HG02981 (cell line): ENCODE measurements at regions not wholly inside any gene's neighbourhood (a gene's known extent, or its start where the extent isn't known, plus 50 kb on each side); places are given as distances from the start of the nearest gene placed in this dataset.
"Not testable (repeated sequence)": the region's sequence is repeated elsewhere in the genome, so short reads cannot be mapped to it uniquely, and the experiment has no call there.

Experiments
- ATAC-seq: cut with Tn5 transposase; IDR thresholded peaks from one replicate; pipeline ENCODE4 v1.9.1; 2021; ENCODE audit warnings: mild to moderate bottlenecking, moderate library complexity; ENCODE audit not compliant: unreplicated experiment

GRCh38 chr2:192412394-192412793 is 217.7 kb upstream of the TMEFF2 start:
- ATAC-seq = no peak

GRCh38 chr2:192411755-192412154 is 217.0 kb upstream of the TMEFF2 start:
- no peak for ATAC-seq

GRCh38 chr2:192410319-192410718 is 215.6 kb upstream of the TMEFF2 start:
- no peak for ATAC-seq

- ATAC-seq = no peak
Observed at GRCh38 chr2:192407692-192408091, 213.0 kb upstream of the TMEFF2 start.

- no peak for ATAC-seq
Observed at GRCh38 chr2:192398236-192398635, 203.5 kb upstream of the TMEFF2 start.

GRCh38 chr2:192394605-192395004 is 199.9 kb upstream of the TMEFF2 start:
- no peak for ATAC-seq

- ATAC-seq = no peak
Observed at GRCh38 chr2:192391041-192391440, 196.3 kb upstream of the TMEFF2 start.

GRCh38 chr2:192390401-192390800 is 195.7 kb upstream of the TMEFF2 start:
- no peak for ATAC-seq

GRCh38 chr2:192384191-192384590 is 189.5 kb upstream of the TMEFF2 start:
- not testable (repeated sequence) for ATAC-seq

GRCh38 chr2:192381082-192381481 is 186.3 kb upstream of the TMEFF2 start:
- ATAC-seq = no peak

- no peak for ATAC-seq
Observed at GRCh38 chr2:192379736-192380135, 185.0 kb upstream of the TMEFF2 start.

- no peak for ATAC-seq
Observed at GRCh38 chr2:192377173-192377572, 182.4 kb upstream of the TMEFF2 start.

GRCh38 chr2:192373754-192374153 is 179.0 kb upstream of the TMEFF2 start:
- ATAC-seq = no peak

GRCh38 chr2:192373221-192373620 is 178.5 kb upstream of the TMEFF2 start:
- ATAC-seq = no peak

- ATAC-seq = no peak
Observed at GRCh38 chr2:192369969-192370368, 175.2 kb upstream of the TMEFF2 start.

- ATAC-seq = no peak
Observed at GRCh38 chr2:192357217-192357616, 162.5 kb upstream of the TMEFF2 start.

- ATAC-seq = no peak
Observed at GRCh38 chr2:192354512-192355244, 159.9 kb upstream of the TMEFF2 start.

GRCh38 chr2:192347542-192347941 is 152.8 kb upstream of the TMEFF2 start:
- no peak for ATAC-seq

- ATAC-seq = no peak
Observed at GRCh38 chr2:192345287-192345686, 150.6 kb upstream of the TMEFF2 start.

- ATAC-seq = no peak
Observed at GRCh38 chr2:192333642-192334041, 138.9 kb upstream of the TMEFF2 start.

- no peak for ATAC-seq
Observed at GRCh38 chr2:192328297-192328696, 133.6 kb upstream of the TMEFF2 start.

GRCh38 chr2:192327576-192327975 is 132.8 kb upstream of the TMEFF2 start:
- no peak for ATAC-seq

GRCh38 chr2:192315543-192315942 is 120.8 kb upstream of the TMEFF2 start:
- no peak for ATAC-seq
